Ishikawa (cell line): ENCODE measurements at regions not wholly inside any gene's neighbourhood (a gene's known extent, or its start where the extent isn't known, plus 50 kb on each side); places are given as distances from the start of the nearest gene placed in this dataset.
A peak's percentile ranks its signal among the peaks of the same experiment; 100 is the strongest.

ENCODE experiments used
- CEBPB ChIP-seq: IDR thresholded peaks from 2 replicates; pipeline ENCODE4 v1.6.1; 2012
- CREB1 ChIP-seq: IDR thresholded peaks from 2 replicates; pipeline ENCODE4 v1.6.1; 2012; ENCODE audit warnings: low read depth
- EGR1 ChIP-seq: IDR thresholded peaks from 2 replicates; pipeline ENCODE4 v1.6.1; 2012
- EP300 ChIP-seq: IDR thresholded peaks from 2 replicates; pipeline ENCODE4 v1.6.1; 2012; ENCODE audit warnings: borderline replicate concordance
- FOXM1 ChIP-seq: IDR thresholded peaks from 2 replicates; pipeline ENCODE4 v1.6.1; 2012; ENCODE audit warnings: low read depth, borderline replicate concordance
- NFIC ChIP-seq: IDR thresholded peaks from 2 replicates; pipeline ENCODE4 v1.6.1; 2012
- RAD21 ChIP-seq: IDR thresholded peaks from 2 replicates; pipeline ENCODE4 v1.6.1; 2012; ENCODE audit warnings: low read depth
- REST ChIP-seq: IDR thresholded peaks from 2 replicates; pipeline ENCODE4 v1.6.1; 2012; ENCODE audit warnings: low read depth, mild to moderate bottlenecking
- TAF1 ChIP-seq: IDR thresholded peaks from 2 replicates; pipeline ENCODE4 v1.6.1; 2012; ENCODE audit warnings: low read depth, mild to moderate bottlenecking
- TCF12 ChIP-seq: IDR thresholded peaks from 2 replicates; pipeline ENCODE4 v1.6.1; 2012; ENCODE audit warnings: low read depth
- TEAD4 ChIP-seq: IDR thresholded peaks from 2 replicates; pipeline ENCODE4 v1.6.1; 2012
- USF1 ChIP-seq: IDR thresholded peaks from 2 replicates; pipeline ENCODE4 v1.6.1; 2012
- YY1 ChIP-seq: IDR thresholded peaks from 2 replicates; pipeline ENCODE4 v1.6.1; 2012; ENCODE audit warnings: low read depth
- ZBTB7A ChIP-seq: IDR thresholded peaks from 2 replicates; pipeline ENCODE4 v1.6.1; 2012; ENCODE audit warnings: low read depth
- TF ChIP-seq, protein P1 (sequence below): IDR thresholded peaks from 2 replicates; pipeline ENCODE4 v1.6.1; 2012

DNA sequence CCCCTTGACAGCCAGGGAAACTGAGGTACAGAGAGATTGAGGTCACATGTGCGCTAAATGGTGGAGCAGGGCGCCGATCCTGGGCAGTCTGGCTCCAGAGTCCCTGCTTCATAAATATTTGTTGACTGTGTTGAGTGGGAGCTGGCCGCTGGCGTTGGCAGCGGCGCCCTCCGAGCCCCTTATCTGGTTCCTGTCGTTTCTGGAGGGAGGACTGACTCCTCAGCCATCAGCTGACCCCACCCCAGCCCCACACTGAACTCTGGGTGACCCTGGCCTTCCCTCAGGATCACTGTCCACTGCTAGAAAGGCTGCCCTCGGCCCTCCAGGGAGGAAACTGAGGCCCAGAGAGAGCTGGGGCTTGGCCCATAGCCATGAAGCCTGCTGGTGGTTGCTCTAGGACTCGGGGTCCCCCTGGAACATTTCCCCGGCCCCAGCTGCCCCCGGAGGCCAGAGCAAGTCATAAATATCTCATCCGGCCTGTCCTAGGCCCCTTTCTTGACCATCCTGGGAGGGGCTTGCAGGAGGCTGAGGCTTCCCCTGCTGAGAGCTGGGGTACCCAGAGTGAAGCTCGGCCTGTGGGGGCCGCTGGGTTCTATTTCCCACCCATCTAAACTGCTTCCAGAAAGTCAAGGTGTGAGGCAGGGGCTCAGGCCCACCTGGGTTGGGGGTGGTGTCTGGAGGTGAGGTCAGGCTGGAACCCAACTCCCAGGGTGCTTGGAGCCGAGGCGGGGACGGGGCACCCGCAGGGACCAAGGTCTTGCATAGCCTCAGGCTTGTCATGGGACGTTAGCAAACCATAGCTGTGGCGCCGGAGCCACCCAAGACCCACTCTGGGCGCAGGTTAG lies 51.7 kb upstream of the GSE1 start:
- TF ChIP-seq RAD21 (no peak), CEBPB (no peak), TCF12 (no peak), FOXM1 (no peak), EGR1 (no peak), CREB1 (no peak), USF1 (no peak), NFIC (no peak), REST (no peak), TAF1 (no peak), ZBTB7A (no peak), YY1 (no peak), EP300 (no peak), TEAD4 (no peak)
- TF ChIP-seq, protein P1, sequence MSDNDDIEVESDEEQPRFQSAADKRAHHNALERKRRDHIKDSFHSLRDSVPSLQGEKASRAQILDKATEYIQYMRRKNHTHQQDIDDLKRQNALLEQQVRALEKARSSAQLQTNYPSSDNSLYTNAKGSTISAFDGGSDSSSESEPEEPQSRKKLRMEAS = no peak

GRCh38 chr16:85562093-85562786 lies 50.9 kb upstream of the GSE1 start:
- TF ChIP-seq TCF12 (peak; percentile 82), TEAD4 (peak; percentile 81), NFIC (peak; percentile 38), REST (no peak), FOXM1 (peak; percentile 36; the same call in 1 of the 2 replicates), CEBPB (no peak), ZBTB7A (peak; percentile 50; the same call in 1 of the 2 replicates), EP300 (peak; percentile 65), TAF1 (no peak), CREB1 (no peak), USF1 (peak; percentile 50; the same call in 1 of the 2 replicates), YY1 (0 out of 2 replicates have a peak, but pooled peaks have one; percentile 7), EGR1 (no peak), RAD21 (no peak; the same call in 1 of the 2 replicates)
- TF ChIP-seq, protein P1 = peak; percentile 71

DNA sequence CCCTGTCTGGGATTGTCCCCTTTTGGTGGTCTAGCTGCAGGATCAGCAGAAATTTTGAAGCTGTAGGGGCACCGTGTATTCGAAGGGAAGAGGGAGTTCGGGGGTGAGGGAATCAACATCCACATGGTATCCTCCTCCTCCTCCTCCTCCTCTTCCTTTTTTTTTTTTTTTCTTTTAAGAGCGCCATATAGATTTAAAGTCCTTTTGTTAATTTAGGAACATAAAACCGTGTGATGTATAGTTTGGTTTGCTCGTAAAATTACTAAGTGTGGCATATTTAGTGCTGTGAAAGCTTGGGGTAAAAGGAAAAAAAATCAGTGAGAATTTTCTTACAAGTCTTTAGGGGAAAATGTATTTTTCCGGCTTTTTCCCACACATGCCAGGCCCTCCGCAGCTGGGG lies 50.1 kb upstream of the GSE1 start:
- no peak for TF ChIP-seq FOXM1
- TF ChIP-seq, protein P1 = no peak
- no peak for TF ChIP-seq EGR1
- TF ChIP-seq TAF1 = no peak
- no peak for TF ChIP-seq NFIC
- TF ChIP-seq TEAD4 = no peak
- no peak for TF ChIP-seq ZBTB7A
- TF ChIP-seq YY1 = no peak
- no peak for TF ChIP-seq RAD21
- TF ChIP-seq REST = no peak
- no peak for TF ChIP-seq EP300
- TF ChIP-seq USF1 = no peak
